ENCODE measurements at regions not wholly inside any gene's neighbourhood (a gene's known extent, or its start where the extent isn't known, plus 50 kb on each side); places are given as distances from the start of the nearest gene placed in this dataset.

- Histone ChIP-seq H3F3A (ENCODE audit: low read depth) (no peaks in the 10 kb centered on the region), H3K9ac (ENCODE audit: low read depth, low read length, poor library complexity, severe bottlenecking) (no peak overlapping the region), H3K4me3 (ENCODE audit: low read length, poor library complexity, severe bottlenecking) (no peak overlapping the region), H3K4me1 (ENCODE audit: insufficient read depth, low read length, poor library complexity, severe bottlenecking) (no peaks in the 10 kb centered on the region), H2AFZ (ENCODE audit: low read length) (no peak overlapping the region), H4K20me1 (ENCODE audit: insufficient read depth, low read length, poor library complexity, severe bottlenecking) (no peaks in the 10 kb centered on the region), H3K9me3 (ENCODE audit: insufficient read depth, low read depth, low read length) (no peaks in the 10 kb centered on the region), H3K27me3 (ENCODE audit: insufficient read depth, low read length, poor library complexity, severe bottlenecking) (no peaks in the 10 kb centered on the region), H3K4me2 (ENCODE audit: low read depth, low read length, poor library complexity, severe bottlenecking) (no peak overlapping the region), H3K9me2 (replicated peaks; ENCODE audit: low read depth, low read length) (no peaks in the 10 kb centered on the region), H3K79me2 (ENCODE audit: insufficient read depth, low read length) (no peaks in the 10 kb centered on the region), H3K36me3 (ENCODE audit: insufficient read depth, low read length) (no peaks in the 10 kb centered on the region)
- TF ChIP-seq CTCF (conservative IDR thresholded peaks at IDR 0.05; ENCODE audit: low read length) (no peak), EZH2phosphoT487 (IDR thresholded peaks at IDR 0.05; ENCODE audit: borderline replicate concordance) (no peak)
These were observed 580.0 kb upstream of the ARRDC3 start for GRCh38 chr5:91963166-91963565.

DNA sequence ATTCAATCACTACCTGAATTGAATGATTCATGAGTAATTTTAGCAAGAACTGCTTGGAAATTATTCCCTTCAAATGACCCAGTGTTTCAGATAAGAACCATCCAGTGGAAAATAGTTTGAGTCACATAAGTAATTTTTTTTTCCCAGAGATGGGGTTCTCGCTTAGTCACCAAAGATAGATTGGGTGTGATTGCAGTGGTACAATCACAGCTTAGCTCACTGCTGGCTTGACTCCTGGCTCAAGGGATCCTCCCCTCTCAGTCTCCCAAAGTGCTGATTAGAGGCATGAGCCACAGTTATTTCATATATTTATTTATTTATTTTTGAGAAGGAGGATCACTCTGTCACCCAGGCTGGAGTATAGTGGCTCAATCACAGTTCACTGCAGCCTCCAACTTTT lies 574.5 kb upstream of the ARRDC3 start:
- no peaks in the 10 kb centered on the region for H3K27me3 ChIP-seq (ENCODE audit: insufficient read depth, low read length, poor library complexity, severe bottlenecking)
- H2AFZ ChIP-seq (ENCODE audit: low read length), result no peak overlapping the region
- no peak for TF ChIP-seq EZH2phosphoT487 (IDR thresholded peaks at IDR 0.05; ENCODE audit: borderline replicate concordance)
- no peak for TF ChIP-seq CTCF (conservative IDR thresholded peaks at IDR 0.05; ENCODE audit: low read length)
- no peaks in the 10 kb centered on the region for H3K36me3 ChIP-seq (ENCODE audit: insufficient read depth, low read length)
- H3K9me2 ChIP-seq (replicated peaks; ENCODE audit: low read depth, low read length), result no peaks in the 10 kb centered on the region
- no peak overlapping the region for H3K9ac ChIP-seq (ENCODE audit: low read depth, low read length, poor library complexity, severe bottlenecking)
- no peaks in the 10 kb centered on the region for H3K9me3 ChIP-seq (ENCODE audit: insufficient read depth, low read depth, low read length)
- H3K4me3 ChIP-seq (ENCODE audit: low read length, poor library complexity, severe bottlenecking), result no peak overlapping the region
- H3F3A ChIP-seq (ENCODE audit: low read depth), result no peaks in the 10 kb centered on the region
- H3K4me1 ChIP-seq (ENCODE audit: insufficient read depth, low read length, poor library complexity, severe bottlenecking), result no peaks in the 10 kb centered on the region
- H3K4me2 ChIP-seq (ENCODE audit: low read depth, low read length, poor library complexity, severe bottlenecking), result no peak overlapping the region
- H3K79me2 ChIP-seq (ENCODE audit: insufficient read depth, low read length), result no peaks in the 10 kb centered on the region
- no peaks in the 10 kb centered on the region for H4K20me1 ChIP-seq (ENCODE audit: insufficient read depth, low read length, poor library complexity, severe bottlenecking)

GRCh38 chr5:91956738-91957137 lies 573.6 kb upstream of the ARRDC3 start:
- Histone ChIP-seq H3K9me3 (ENCODE audit: insufficient read depth, low read depth, low read length) (no peaks in the 10 kb centered on the region), H3K4me3 (ENCODE audit: low read length, poor library complexity, severe bottlenecking) (no peak overlapping the region), H2AFZ (ENCODE audit: low read length) (no peak overlapping the region), H3K9ac (ENCODE audit: low read depth, low read length, poor library complexity, severe bottlenecking) (no peak overlapping the region), H3K36me3 (ENCODE audit: insufficient read depth, low read length) (no peaks in the 10 kb centered on the region), H3K4me1 (ENCODE audit: insufficient read depth, low read length, poor library complexity, severe bottlenecking) (no peaks in the 10 kb centered on the region), H3K9me2 (replicated peaks; ENCODE audit: low read depth, low read length) (no peaks in the 10 kb centered on the region), H3F3A (ENCODE audit: low read depth) (no peaks in the 10 kb centered on the region), H4K20me1 (ENCODE audit: insufficient read depth, low read length, poor library complexity, severe bottlenecking) (no peaks in the 10 kb centered on the region), H3K79me2 (ENCODE audit: insufficient read depth, low read length) (no peaks in the 10 kb centered on the region), H3K27me3 (ENCODE audit: insufficient read depth, low read length, poor library complexity, severe bottlenecking) (no peaks in the 10 kb centered on the region), H3K4me2 (ENCODE audit: low read depth, low read length, poor library complexity, severe bottlenecking) (no peak overlapping the region)
- TF ChIP-seq EZH2phosphoT487 (IDR thresholded peaks at IDR 0.05; ENCODE audit: borderline replicate concordance), result no peak
- TF ChIP-seq CTCF (conservative IDR thresholded peaks at IDR 0.05; ENCODE audit: low read length), result no peak

Data from Loucy (cell line).